H9 (cell line): ENCODE measurements at regions not wholly inside any gene's neighbourhood (a gene's known extent, or its start where the extent isn't known, plus 50 kb on each side); places are given as distances from the start of the nearest gene placed in this dataset.

Experiments used
- DNase-seq: peaks from one replicate; pipeline ENCODE4 v3.0.0-alpha.2; 2017
- H2AFZ ChIP-seq: one replicate; pipeline ENCODE4 v1.6.1; 2013; ENCODE audit warnings: mild to moderate bottlenecking, low read length, control low read depth, moderate library complexity
- H2AK5ac ChIP-seq: 2 replicates; pipeline ENCODE4 v1.6.1; 2013; ENCODE audit warnings: low read length, control low read depth, mixed read lengths; ENCODE audit not compliant: insufficient read length
- H2BK120ac ChIP-seq: one replicate; pipeline ENCODE4 v1.6.1; 2013; ENCODE audit warnings: low read depth, mild to moderate bottlenecking, low read length, control low read depth, inconsistent platforms; ENCODE audit not compliant: poor library complexity, severe bottlenecking
- H2BK12ac ChIP-seq: 2 replicates; pipeline ENCODE4 v1.6.1; 2013; ENCODE audit warnings: low read length, control low read depth, mixed read lengths, low read depth; ENCODE audit not compliant: insufficient read length
- H2BK15ac ChIP-seq: 2 replicates; pipeline ENCODE4 v1.6.1; 2013; ENCODE audit warnings: low read depth, low read length, control low read depth
- H2BK20ac ChIP-seq: one replicate; pipeline ENCODE4 v1.6.1; 2013; ENCODE audit warnings: low read depth, mild to moderate bottlenecking, low read length, control low read depth, inconsistent platforms; ENCODE audit not compliant: poor library complexity, severe bottlenecking
- H2BK5ac ChIP-seq: 2 replicates; pipeline ENCODE4 v1.6.1; 2013; ENCODE audit warnings: low read length, control low read depth, mixed read lengths; ENCODE audit not compliant: insufficient read length
- H3K14ac ChIP-seq: 2 replicates; pipeline ENCODE4 v1.6.1; 2013; ENCODE audit warnings: low read length, control low read depth; ENCODE audit not compliant: insufficient read depth
- H3K18ac ChIP-seq: 2 replicates; pipeline ENCODE4 v1.6.1; 2013; ENCODE audit warnings: low read depth, mild to moderate bottlenecking, mixed read lengths, low read length, control low read depth; ENCODE audit not compliant: insufficient read length
- H3K23ac ChIP-seq: 2 replicates; pipeline ENCODE4 v1.6.1; 2013; ENCODE audit warnings: low read length, control low read depth, mixed read lengths, low read depth; ENCODE audit not compliant: insufficient read length
- H3K23me2 ChIP-seq: 2 replicates; pipeline ENCODE4 v1.6.1; 2013; ENCODE audit warnings: low read depth, mild to moderate bottlenecking, mixed read lengths, low read length, control low read depth; ENCODE audit not compliant: insufficient read length, poor library complexity, severe bottlenecking
- H3K27ac ChIP-seq: 2 replicates; pipeline ENCODE4 v1.5.1; 2013; ENCODE audit warnings: low read length, control low read depth, mixed read lengths, low read depth; ENCODE audit not compliant: insufficient read length
- H3K27me3 ChIP-seq: 2 replicates; pipeline ENCODE4 v1.6.1; 2013; ENCODE audit warnings: low read length, control low read depth, inconsistent platforms; ENCODE audit not compliant: insufficient read depth
- H3K4ac ChIP-seq: 2 replicates; pipeline ENCODE4 v1.6.1; 2013; ENCODE audit warnings: low read depth, mild to moderate bottlenecking, control low read depth, inconsistent platforms, low read length, moderate library complexity
- H3K4me1 ChIP-seq: 2 replicates; pipeline ENCODE4 v1.6.1; 2013; ENCODE audit warnings: low read length, control low read depth, inconsistent platforms; ENCODE audit not compliant: insufficient read depth
- H3K4me2 ChIP-seq: 2 replicates; pipeline ENCODE4 v1.6.1; 2013; ENCODE audit warnings: low read length, control low read depth, mixed read lengths; ENCODE audit not compliant: insufficient read length, insufficient read depth
- H3K56ac ChIP-seq: 2 replicates; pipeline ENCODE4 v1.6.1; 2013; ENCODE audit warnings: low read depth, mild to moderate bottlenecking, mixed read lengths, low read length, control low read depth; ENCODE audit not compliant: insufficient read length
- H3K79me1 ChIP-seq: 2 replicates; pipeline ENCODE4 v1.6.1; 2013; ENCODE audit warnings: low read depth, mild to moderate bottlenecking, moderate library complexity, low read length, control low read depth, inconsistent platforms; ENCODE audit not compliant: insufficient read depth, poor library complexity, severe bottlenecking
- H3K79me2 ChIP-seq: 2 replicates; pipeline ENCODE4 v1.6.1; 2013; ENCODE audit warnings: low read length, control low read depth, inconsistent platforms; ENCODE audit not compliant: insufficient read depth
- H3K9ac ChIP-seq: 2 replicates; pipeline ENCODE4 v1.6.1; 2013; ENCODE audit warnings: low read length, control low read depth, mixed read lengths; ENCODE audit not compliant: insufficient read length; ENCODE audit errors: extremely low read depth
- H3K9me3 ChIP-seq: one replicate; pipeline ENCODE4 v1.6.1; 2013; ENCODE audit warnings: low read depth, low read length, inconsistent platforms; ENCODE audit not compliant: control insufficient read depth
- H3T11ph ChIP-seq: one replicate; pipeline ENCODE4 v1.6.1; 2013; ENCODE audit warnings: mild to moderate bottlenecking, low read length, control low read depth, inconsistent platforms
- H4K20me1 ChIP-seq: one replicate; pipeline ENCODE4 v1.6.1; 2013; ENCODE audit not compliant: control insufficient read depth, insufficient read length, insufficient read depth
- H4K5ac ChIP-seq: 2 replicates; pipeline ENCODE4 v1.6.1; 2013; ENCODE audit warnings: low read depth, mild to moderate bottlenecking, mixed read lengths, low read length, control low read depth; ENCODE audit not compliant: insufficient read length
- H4K8ac ChIP-seq: replicated peaks from 2 replicates; pipeline ENCODE4 v1.6.1; 2013; ENCODE audit warnings: low read length, control low read depth, mixed read lengths, low read depth; ENCODE audit not compliant: insufficient read length
- H4K91ac ChIP-seq: 2 replicates; pipeline ENCODE4 v1.6.1; 2013; ENCODE audit warnings: low read depth, mild to moderate bottlenecking, moderate library complexity, mixed read lengths, low read length, control low read depth; ENCODE audit not compliant: insufficient read length
- H3K27ac Mint-ChIP-seq, 3 experiments: 2 replicates in 2 of 3; 3 replicates in 1 of 3; pipeline ENCODE4 v1.8.0; 2020 to 2021; ENCODE audit warnings: mixed read lengths in 3 of 3, mild to moderate bottlenecking in 1 of 3, moderate library complexity in 1 of 3
- H3K27me3 Mint-ChIP-seq: 2 replicates; pipeline ENCODE4 v1.8.0; 2021; ENCODE audit warnings: low read depth, mild to moderate bottlenecking, moderate library complexity, mixed read lengths
- H3K36me3 Mint-ChIP-seq, 3 experiments: 2 replicates in 2 of 3; 3 replicates in 1 of 3; pipeline ENCODE4 v1.8.0; 2020 to 2021; ENCODE audit warnings: low read depth in 3 of 3, mixed read lengths in 3 of 3; ENCODE audit not compliant: insufficient read depth in 1 of 3
- H3K4me1 Mint-ChIP-seq, 2 experiments: 2 replicates each; pipeline ENCODE4 v1.8.0; 2020; ENCODE audit warnings: mixed read lengths in 2 of 2
- H3K4me3 Mint-ChIP-seq, 2 experiments: 2 replicates in 1 of 2; 3 replicates in 1 of 2; pipeline ENCODE4 v1.8.0; 2020 to 2021; ENCODE audit warnings: mild to moderate bottlenecking in 2 of 2, mixed read lengths in 2 of 2, moderate library complexity in 1 of 2
- H3K9me3 Mint-ChIP-seq, 2 experiments: 2 replicates in 1 of 2; 3 replicates in 1 of 2; pipeline ENCODE4 v1.8.0; 2020; ENCODE audit warnings: mild to moderate bottlenecking in 2 of 2, mixed read lengths in 2 of 2, moderate library complexity in 1 of 2
- CTCF ChIP-seq: fragments of 200-600 bp; sonication (generic); conservative IDR thresholded peaks from 3 replicates; pipeline ENCODE4 v1.8.0; 2021; ENCODE audit warnings: antibody characterized with exemption, mild to moderate bottlenecking
- WGBS: extraction: QIAGEN DNeasy Blood & Tissue Kit; methylation state at CpG from one replicate; pipeline ENCODE4 v1.1.7; 2013; ENCODE audit warnings: missing lambda C conversion rate, low lambda C conversion rate, mixed read lengths; ENCODE audit not compliant: insufficient read length; ENCODE audit errors: extremely low coverage; 5-methylcytosine and 5-hydroxymethylcytosine counted together

- Histone ChIP-seq H4K5ac (no peak overlapping the region), H3K4ac (no peak overlapping the region), H2BK15ac (no peak overlapping the region), H2BK5ac (no peak overlapping the region), H3K23me2 (no peaks in the 10 kb centered on the region), H3T11ph (no peak overlapping the region), H3K23ac (no peak overlapping the region), H2AFZ (no peak overlapping the region), H3K9ac (no peak overlapping the region), H2BK12ac (no peak overlapping the region), H3K9me3 (no peaks in the 10 kb centered on the region), H3K4me1 (no peaks in the 10 kb centered on the region), H2BK120ac (no peak overlapping the region), H3K18ac (no peak overlapping the region), H4K20me1 (no peaks in the 10 kb centered on the region), H3K79me1 (no peaks in the 10 kb centered on the region), H3K56ac (no peak overlapping the region), H2BK20ac (no peak overlapping the region), H4K8ac (no peak overlapping the region), H4K91ac (no peak overlapping the region), H3K27me3 (no peaks in the 10 kb centered on the region), H3K4me2 (no peak overlapping the region), H3K79me2 (no peaks in the 10 kb centered on the region), H3K27ac (no peak overlapping the region), H3K14ac (no peak overlapping the region), H2AK5ac (no peak overlapping the region)
- no peaks in the 10 kb centered on the region; a peak in 1 of 7 replicates for H3K36me3 Mint-ChIP-seq
- DNase-seq: no peak
- no peak overlapping the region for H3K4me3 Mint-ChIP-seq
- H3K4me1 Mint-ChIP-seq: peaks cover 2 to 3% of the 10 kb centered on the region in 2 experiments; a peak in 2 of 4 replicates
- H3K27me3 Mint-ChIP-seq: peaks cover 1% of the 10 kb centered on the region; the same call in 1 of the 2 replicates
- peaks cover 0 to under 1% of the 10 kb centered on the region in 2 experiments; a peak in 1 of 5 replicates for H3K9me3 Mint-ChIP-seq
- TF ChIP-seq CTCF: no peak
- no peak overlapping the region for H3K27ac Mint-ChIP-seq
- WGBS: no CpG with 5 or more reads among the region's 15 CpGs
These were observed 55.1 kb upstream of the APCDD1L start for GRCh38 chr20:58570204-58570859.
